ENCODE measurements at regions not wholly inside any gene's neighbourhood (a gene's known extent, or its start where the extent isn't known, plus 50 kb on each side); places are given as distances from the start of the nearest gene placed in this dataset.

- no peak for DNase-seq
Measured at GRCh38 chr12:132439333-132439904, 50.5 kb upstream of the FBRSL1 start.

- DNase-seq = no peak
Measured at GRCh38 chr12:132438726-132439125, 51.2 kb upstream of the FBRSL1 start.

- DNase-seq = no peak
Measured at GRCh38 chr12:132437943-132438700, 51.8 kb upstream of the FBRSL1 start.

DNA sequence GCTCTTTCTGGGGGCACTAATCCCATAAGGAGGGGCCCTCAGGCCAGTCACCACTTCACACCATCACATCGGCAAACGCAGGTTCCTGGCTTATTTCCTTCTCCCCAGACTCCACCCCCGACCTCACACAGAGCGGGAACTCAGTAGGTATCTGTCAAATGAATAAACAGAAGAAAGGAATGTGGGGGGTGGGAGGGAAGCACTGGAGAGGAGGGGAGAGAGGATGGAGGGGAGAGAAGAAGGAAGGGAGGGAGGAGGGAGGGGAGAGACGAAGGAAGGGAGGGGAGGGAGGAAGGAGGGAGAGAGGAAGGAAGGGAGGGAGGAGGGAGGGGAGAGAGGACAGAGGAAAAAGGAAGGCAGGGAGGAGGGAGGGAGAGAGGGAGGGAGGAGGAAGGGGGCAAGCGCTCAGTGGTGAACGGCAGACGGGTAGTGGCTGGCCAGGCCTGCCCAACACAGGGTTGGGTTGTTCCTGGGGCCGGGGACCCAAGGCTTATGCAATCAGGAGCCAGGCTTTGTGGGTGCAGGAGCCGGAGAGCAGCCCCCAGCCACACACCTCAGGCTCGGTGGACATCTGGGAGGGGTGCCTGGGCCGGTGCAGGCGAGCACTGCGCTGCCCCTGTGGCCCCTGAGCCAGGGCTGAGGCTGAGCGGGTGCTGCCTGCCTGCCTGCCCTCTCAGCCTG is 52.6 kb upstream of the FBRSL1 start:
- no peak for DNase-seq

- no peak for DNase-seq
Measured at GRCh38 chr12:132436791-132437251, 53.1 kb upstream of the FBRSL1 start.

GRCh38 chr12:132435486-132436187 is 54.3 kb upstream of the FBRSL1 start:
- no peak for DNase-seq

DNA sequence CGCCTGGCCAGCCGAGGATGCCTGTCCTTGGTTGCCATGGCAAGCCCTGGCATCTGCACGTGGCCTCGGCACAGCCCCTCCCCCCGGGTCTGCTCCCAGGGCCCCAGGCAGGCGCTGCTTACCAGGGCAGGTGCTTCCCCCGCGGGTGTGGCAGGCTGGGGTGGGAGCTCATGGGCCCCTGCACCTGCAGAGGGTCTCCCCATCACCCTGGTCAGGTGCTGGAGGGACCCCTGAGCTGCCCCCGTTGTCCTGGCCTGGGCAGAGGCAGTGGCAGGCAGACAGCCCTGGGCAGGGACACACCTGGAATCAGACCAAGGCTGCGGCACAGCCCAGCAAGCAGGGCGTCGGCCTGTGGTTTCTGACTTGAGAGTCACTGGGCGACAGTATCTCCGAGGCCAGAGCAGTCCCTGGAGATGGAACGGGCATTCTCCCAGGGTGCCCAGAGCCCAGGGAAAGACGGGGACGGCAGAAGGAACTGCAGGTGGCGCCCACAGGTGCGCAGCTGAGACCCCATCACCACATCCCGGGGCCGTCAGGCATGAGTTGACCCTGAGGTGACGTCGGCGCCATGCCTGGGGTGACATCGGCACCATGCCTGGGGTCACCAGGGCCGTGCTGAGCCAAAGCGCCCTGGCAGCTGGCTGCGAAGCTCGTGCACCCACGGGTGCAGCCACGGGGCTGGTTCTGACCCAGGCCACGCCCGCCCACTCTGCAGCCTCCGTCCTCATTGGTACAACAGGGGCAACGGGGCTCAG is 56.1 kb upstream of the FBRSL1 start:
- no peak for DNase-seq

DNA sequence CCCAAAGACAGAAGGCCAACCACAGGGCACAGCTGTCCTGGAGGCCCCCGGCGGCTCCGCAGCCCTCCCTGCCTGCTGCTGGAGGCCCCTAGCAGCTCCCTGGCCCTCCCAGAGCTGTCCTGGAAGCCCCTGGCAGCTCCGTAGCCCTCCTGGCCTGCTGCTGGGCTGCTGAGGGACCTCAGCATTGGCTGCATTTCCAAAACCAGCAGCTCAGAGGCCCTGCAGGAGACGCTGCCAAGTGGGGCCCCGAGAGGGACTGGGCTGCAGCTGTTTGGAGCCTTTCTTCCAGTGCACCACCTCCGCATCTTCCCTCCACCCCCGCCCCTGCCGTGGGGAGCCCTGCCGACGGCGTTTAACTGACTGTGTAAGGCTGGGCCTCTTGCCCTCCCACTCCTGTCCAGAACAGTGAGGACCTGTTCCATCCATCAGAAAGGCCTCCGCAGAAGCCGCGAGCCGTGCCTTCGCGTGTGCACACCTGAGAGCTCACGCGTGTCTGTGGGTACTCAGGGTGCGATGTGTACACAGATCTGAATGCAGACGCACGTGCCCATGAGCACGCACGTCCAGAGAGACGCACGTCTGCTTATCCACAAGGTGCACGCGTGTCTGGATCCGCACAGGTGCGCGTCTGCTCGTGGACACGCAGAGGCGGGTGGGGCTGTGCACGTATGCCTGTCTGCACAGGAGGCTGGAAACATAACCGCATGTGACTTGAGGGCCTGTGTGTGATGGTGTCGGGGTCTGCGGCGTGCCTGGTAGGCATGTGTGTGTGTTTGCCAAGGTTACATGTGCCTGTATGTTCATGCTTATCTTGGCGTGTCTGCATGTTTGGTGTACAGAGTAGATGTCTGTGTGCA is 57.0 kb upstream of the FBRSL1 start:
- no peak for DNase-seq

DNA sequence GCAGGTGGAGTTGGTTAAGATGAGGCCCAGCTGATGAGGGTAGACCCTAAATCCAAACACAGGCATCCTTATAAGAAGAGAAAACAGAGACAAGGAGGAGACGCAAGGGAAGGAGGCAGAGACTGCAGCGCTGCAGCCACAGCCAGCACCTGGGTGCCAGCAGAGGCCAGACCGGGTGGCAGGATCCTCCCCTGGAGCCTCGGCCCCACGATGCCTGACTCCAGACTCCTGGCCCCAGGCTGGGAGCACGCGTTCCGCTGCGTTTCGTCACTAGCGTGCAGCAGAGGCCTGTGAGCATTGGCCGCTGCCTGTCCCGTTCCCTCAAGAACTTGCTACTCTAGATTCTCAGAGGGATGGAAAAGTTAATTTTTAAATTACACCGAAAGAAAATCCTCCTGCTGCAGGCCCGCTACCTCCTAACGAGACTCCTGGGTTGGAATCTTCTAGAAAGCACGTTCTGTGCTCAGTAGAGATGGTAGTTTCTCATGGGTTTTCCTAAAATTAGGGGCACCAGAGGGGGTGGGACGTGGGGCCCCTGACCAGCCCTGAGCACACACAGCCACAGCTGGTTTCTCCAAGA is 57.7 kb upstream of the FBRSL1 start:
- DNase-seq = no peak

- DNase-seq = no peak
Measured at GRCh38 chr12:132430838-132431774, 58.8 kb upstream of the FBRSL1 start.

GRCh38 chr12:132429946-132430643 is 59.9 kb upstream of the FBRSL1 start:
- DNase-seq = peak; percentile 25

- DNase-seq = no peak
Measured at GRCh38 chr12:132429602-132429945, 60.4 kb upstream of the FBRSL1 start.

DNA sequence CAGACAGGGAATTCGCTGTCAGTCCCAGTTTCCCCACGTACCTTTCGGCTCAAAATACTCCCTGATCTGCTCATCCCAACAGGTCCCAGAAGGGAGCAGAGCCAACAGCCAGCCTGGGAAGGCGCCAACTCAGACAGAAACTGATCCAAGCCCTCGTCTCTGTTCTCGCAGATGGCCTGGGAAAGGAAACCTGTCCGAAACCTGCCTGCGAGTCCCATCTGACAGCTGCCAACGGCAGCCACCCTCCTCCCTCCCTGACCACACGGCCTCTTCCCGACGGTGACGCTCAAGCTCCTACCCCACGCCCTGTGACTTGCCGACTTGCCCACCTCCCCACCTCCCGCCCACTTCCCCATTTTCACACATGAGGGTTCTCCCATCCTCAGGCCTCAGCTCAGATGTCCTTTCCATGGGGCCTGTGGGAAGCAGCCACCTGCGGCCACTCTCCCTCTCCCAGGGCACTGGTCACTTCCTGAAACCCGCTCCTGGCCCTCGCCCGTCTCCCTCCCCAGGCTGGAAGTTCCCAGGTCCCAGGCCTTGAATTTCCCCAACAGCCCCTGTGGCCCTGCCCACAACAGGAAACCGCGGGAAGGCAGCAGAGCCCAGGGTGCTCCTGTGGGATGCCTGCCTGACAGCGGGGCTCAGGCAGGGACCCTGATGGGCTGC is 60.9 kb upstream of the FBRSL1 start:
- no peak for DNase-seq

- DNase-seq = no peak
Measured at GRCh38 chr12:132427999-132428935, 61.7 kb upstream of the FBRSL1 start.

DNA sequence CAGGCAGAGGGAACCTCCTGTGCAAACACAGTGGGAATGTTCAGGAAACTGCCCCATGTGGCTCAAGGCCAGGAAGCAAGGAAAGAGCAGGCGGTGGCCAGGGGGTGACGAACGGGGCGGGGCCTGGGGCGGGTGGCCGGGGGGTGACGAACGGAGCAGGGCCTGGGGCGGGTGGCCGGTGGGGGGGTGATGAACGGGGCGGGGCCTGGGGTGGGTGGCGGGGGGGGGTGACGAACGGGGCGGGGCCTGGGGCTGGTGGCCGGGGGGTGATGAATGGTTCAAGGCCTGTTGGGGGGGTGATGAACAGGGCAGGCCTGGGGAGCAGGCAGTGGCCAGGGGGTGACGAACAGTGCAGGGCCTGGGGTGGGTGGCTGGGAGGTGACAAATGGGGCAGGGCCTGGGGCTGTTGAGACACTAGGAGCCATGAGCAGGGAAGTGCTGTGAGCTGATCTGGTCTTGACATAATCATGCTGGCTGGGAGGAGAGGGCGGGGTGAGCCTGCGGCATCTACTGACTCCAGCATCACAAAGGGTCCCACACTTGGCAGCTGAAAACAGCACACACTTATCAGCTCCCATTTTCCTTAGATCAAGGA is 62.7 kb upstream of the FBRSL1 start:
- DNase-seq = no peak

GRCh38 chr12:132426349-132427173 is 63.4 kb upstream of the FBRSL1 start:
- no peak for DNase-seq

- DNase-seq = no peak
Measured at GRCh38 chr12:132424811-132425210, 65.1 kb upstream of the FBRSL1 start.

Measured in activated CD4-positive, alpha-beta T cell treated with anti-CD3 and anti-CD28 coated beads, Interleukin-2, Interleukin-6, amounts not matched to agents 100 ng/mL and 50 ng/mL, durations not matched to agents 16 hours and 8 hours (primary cell).